HPDE6-E6E7 (cell line): ENCODE measurements at regions not wholly inside any gene's neighbourhood (a gene's known extent, or its start where the extent isn't known, plus 50 kb on each side); places are given as distances from the start of the nearest gene placed in this dataset.

Experiments
- DNase-seq: peaks from one replicate; pipeline ENCODE4 v3.0.0; 2011; ENCODE audit warnings: missing footprints; ENCODE audit errors: extremely low spot score

GRCh38 chr12:66910366-66910974 is 231.6 kb upstream of the GRIP1 start:
- DNase-seq: no peak

- DNase-seq: no peak
These were observed 236.5 kb upstream of the GRIP1 start for GRCh38 chr12:66915306-66915904.

- peak; percentile 28 for DNase-seq
These were observed 237.3 kb upstream of the GRIP1 start for GRCh38 chr12:66916189-66916588.

GRCh38 chr12:66919466-66919865 is 240.6 kb upstream of the GRIP1 start:
- no peak for DNase-seq

- no peak for DNase-seq
These were observed 241.3 kb upstream of the GRIP1 start for GRCh38 chr12:66920205-66920604.

DNA sequence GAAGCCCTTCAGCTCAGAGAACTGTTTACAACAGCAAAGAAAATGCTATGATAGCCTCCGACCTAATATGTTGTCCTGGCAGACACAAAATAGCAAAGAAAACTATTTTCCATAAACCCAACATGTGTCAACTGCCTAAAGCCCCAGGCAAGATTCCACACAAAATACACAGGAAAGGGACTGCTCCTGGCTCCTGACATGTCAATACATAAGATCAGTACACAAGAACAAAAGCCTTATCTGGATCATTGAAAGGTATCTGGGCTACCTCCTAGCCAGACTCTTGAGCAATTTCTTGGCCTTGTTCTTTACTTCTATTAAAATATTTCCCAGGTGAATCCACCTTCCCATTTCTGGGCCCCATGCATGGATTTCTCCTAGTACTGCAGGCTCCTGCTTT is 242.3 kb upstream of the GRIP1 start:
- no peak for DNase-seq

- DNase-seq: no peak
These were observed 246.2 kb upstream of the GRIP1 start for GRCh38 chr12:66925083-66925482.

DNA sequence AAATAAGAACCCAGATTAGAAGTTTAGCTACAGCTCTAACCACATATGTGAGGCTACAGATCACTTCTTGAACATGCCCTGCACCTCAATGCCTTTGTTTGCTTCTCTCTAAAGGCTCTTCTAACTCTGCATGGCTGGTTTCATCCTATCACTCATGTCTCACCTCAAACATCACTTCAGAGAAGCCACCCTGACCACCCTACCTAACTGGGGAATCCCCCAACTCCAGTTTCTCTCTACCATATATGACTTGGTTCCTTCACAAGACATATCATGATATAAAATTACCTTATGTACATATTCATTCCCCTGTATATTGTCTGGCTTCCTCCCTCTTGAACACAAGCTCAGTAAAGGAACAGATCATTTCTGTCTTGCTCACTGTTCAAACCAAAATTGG is 250.2 kb upstream of the GRIP1 start:
- no peak for DNase-seq

DNA sequence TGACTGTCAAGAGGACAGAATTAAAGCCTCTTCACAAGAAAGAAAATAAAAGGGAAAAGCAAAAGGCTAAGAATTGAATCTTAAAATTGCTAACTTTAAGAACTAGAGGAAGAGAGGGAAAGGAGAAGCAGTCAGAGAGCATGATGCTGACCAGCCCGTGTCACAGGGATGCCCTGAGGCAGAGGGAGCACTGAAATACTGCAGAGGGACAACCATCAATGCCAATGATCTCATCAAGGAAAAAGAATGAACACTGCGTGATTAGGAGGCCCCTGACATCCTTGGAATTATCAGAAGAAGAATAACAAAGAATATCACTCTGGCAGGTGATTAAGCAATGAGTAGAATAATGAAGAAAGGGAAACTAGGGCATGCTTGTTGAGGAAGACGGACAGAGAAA is 252.2 kb upstream of the GRIP1 start:
- DNase-seq: no peak

GRCh38 chr12:66932126-66932525 is 253.2 kb upstream of the GRIP1 start:
- no peak for DNase-seq

GRCh38 chr12:66934302-66935062 is 255.6 kb upstream of the GRIP1 start:
- no peak for DNase-seq

DNA sequence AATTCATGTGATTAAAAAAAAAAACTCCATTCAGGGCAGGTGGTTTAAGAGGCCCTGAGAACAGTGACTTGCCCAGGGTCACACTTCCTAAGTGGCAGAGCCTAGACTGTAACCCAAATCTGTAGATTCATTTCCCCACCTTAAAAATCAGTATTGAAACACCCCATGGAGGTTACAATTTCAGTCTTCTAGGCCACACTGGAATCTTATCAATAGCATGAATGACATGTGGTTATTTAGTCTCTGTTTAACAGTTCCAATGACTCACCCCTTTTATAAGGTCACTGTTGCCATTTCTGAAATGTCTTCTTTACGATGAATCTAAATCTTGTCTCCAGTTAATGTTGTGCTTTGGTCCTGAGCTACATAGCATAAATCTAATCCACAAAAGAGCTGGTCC is 262.3 kb upstream of the GRIP1 start:
- no peak for DNase-seq

- DNase-seq: no peak
These were observed 264.0 kb upstream of the GRIP1 start for GRCh38 chr12:66942741-66943465.

DNA sequence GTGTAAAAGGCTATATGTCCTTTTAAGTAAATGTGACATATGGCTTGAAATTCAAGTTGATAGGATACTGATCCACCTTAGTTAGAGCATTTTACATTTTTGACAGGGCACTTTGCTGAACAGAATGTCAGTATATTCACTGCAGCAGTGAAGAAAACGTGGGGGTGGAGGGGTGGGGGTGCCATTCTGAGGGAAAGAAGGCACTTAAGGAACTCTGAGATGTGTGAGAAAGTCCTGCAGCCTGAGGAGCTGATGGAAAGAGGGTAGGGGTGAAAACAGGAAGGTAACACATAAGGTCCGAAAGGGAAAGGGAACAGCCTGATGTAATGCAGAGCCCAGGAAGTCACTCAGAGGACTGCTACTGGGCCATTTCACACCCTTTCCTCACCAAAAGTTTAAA is 265.5 kb upstream of the GRIP1 start:
- DNase-seq: no peak

- DNase-seq: no peak
These were observed 266.4 kb upstream of the GRIP1 start for GRCh38 chr12:66945189-66945817.

GRCh38 chr12:66947119-66947518 is 268.2 kb upstream of the GRIP1 start:
- DNase-seq: no peak

- no peak for DNase-seq
These were observed 273.8 kb upstream of the GRIP1 start for GRCh38 chr12:66952668-66953067.

GRCh38 chr12:66956300-66956699 is 277.4 kb upstream of the GRIP1 start:
- DNase-seq: no peak

DNA sequence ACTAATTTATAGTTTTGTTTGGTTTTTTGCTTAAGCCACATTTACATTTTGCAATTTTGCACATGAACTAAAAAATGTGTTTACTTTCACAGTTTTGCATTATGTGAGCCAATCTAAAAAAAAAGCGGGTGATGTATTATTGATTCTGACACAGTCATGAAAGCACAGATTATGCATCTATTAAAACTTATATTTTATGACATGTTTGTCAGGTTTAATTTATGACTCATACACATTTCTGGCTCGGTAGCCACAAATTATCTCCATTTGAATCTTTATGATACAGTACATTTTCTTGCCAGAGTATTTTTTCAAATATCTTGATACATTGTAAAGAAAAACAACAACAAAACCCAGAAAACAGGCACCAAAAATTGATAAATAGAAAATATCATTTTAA is 280.4 kb upstream of the GRIP1 start:
- no peak for DNase-seq

DNA sequence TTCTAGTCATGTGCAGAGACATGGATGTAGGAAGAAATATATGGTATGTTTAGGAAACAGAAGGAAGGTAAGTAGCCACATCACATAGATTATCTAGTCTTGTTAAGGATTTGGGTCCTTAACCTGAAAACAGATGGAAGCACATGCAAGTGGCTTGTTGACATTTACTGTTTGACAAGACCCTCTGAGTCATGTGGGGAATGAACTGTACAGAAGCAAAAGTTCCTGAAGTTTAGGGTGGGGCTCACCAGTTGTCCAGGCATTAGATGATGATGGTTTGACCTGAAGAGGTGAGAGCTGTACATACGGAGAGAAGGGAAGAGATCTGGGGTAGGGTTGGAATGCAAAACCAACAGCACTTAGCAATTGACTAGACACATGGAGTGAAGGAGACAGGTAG is 281.1 kb upstream of the GRIP1 start:
- DNase-seq: no peak

DNA sequence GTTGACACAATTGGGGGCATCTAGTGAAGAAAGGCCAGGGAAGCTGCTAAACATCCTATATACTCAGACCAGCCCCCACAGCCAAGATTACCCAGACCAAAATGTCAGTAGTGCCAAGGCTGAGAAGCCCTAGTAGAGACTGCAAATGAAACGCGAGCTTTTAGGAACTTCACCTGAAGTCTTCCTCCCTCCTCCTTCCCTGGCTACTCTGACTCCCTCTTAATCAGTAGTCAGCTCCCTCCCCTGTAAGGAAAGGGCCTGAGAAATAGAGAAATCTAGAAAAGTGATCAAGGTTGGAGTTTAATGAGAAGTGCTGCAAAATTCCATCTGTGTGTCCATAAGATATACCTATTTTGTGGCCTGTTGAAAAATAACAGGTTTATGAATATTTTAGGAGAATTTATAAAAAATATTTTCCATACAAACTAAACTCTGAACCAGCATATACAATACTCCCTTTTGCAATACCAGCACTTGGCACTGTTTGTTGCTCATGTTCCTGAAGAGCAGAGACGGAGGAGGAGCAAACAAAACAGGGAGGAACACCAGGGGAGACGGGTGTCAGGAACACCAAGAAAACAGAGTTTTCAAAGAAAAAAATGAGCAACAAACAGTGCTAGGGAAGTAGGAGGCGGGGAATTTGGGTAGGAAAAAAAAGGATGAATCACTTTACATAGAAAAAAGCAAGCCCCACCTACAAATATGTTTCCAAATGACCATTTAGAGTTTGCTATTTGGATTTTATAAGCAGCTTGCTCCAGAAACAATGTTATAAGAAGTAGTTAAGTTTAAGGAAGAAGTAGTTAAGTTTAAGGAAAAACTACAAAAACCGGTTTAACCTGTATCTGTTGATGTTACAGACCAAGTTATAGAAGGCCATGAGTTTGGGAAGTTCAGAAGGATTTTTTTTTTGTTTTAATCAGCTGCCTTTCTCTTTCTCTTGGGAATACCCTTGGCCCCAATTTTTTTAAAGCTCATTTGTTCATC is 282.1 kb upstream of the GRIP1 start:
- peak; percentile 9 for DNase-seq
